Epithelial cell of esophagus (primary cell): ENCODE measurements at regions not wholly inside any gene's neighbourhood (a gene's known extent, or its start where the extent isn't known, plus 50 kb on each side); places are given as distances from the start of the nearest gene placed in this dataset.

Source experiments
- DNase-seq: peaks from one replicate; pipeline ENCODE4 v3.0.0; 2010; ENCODE audit warnings: low read depth
- H3K4me3 ChIP-seq: 2 replicates; pipeline ENCODE4 v1.5.1; 2011; ENCODE audit warnings: mild to moderate bottlenecking, low read length, control low read depth
- TF ChIP-seq, protein P1 (sequence below): IDR thresholded peaks from 2 replicates; pipeline ENCODE4 v1.5.1; 2011; ENCODE audit warnings: low read depth, mild to moderate bottlenecking, low read length, control low read depth, inconsistent platforms; ENCODE audit not compliant: insufficient read depth; ENCODE audit errors: missing control alignments

DNA sequence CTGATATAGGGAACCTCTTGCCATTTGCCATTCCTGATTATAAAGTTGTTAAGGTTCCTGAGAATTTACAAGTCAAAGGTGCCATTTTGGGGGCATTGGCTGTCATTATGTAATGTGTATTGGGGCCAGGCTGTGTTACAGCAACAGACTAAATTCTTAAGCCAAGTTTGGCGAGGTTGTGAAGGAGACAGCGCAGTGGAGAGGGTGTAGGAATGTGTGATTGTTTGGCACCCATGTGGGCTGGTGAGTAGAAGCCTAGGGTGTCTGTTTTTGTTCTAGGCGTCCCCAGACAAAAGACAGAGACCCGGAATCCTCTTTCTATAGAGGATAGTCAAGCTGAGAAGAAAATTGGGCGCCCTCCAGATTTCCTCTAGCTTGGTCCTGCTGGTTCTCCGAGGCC is 2535.3 kb downstream of the PCDH7 start:
- H3K4me3 ChIP-seq = no peak overlapping the region
- no peak for DNase-seq
- TF ChIP-seq, protein P1, sequence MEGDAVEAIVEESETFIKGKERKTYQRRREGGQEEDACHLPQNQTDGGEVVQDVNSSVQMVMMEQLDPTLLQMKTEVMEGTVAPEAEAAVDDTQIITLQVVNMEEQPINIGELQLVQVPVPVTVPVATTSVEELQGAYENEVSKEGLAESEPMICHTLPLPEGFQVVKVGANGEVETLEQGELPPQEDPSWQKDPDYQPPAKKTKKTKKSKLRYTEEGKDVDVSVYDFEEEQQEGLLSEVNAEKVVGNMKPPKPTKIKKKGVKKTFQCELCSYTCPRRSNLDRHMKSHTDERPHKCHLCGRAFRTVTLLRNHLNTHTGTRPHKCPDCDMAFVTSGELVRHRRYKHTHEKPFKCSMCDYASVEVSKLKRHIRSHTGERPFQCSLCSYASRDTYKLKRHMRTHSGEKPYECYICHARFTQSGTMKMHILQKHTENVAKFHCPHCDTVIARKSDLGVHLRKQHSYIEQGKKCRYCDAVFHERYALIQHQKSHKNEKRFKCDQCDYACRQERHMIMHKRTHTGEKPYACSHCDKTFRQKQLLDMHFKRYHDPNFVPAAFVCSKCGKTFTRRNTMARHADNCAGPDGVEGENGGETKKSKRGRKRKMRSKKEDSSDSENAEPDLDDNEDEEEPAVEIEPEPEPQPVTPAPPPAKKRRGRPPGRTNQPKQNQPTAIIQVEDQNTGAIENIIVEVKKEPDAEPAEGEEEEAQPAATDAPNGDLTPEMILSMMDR = no peak

DNA sequence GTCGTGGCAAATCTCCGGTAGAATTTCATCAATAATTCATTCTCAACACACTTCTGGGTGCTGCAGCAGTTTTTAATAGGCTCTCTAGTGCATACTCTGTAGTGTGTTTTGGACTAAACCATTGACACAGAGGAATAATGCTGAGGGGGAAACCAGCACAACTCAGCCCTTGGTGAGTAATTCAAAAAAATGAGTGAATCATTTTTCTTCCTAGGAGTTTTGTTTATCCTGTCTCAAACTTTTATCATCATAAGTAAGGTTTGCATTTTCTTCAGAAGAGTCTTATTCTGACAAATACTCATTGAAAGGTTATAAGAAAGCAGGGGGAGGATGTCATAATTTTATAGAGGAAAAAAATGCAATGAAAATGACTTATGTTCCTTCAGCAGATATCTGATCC is 2542.7 kb downstream of the PCDH7 start:
- TF ChIP-seq, protein P1 = no peak
- no peak overlapping the region for H3K4me3 ChIP-seq
- peak; percentile 48 for DNase-seq

- TF ChIP-seq, protein P1 = no peak
Measured at GRCh38 chr4:33268776-33269175, 2548.6 kb downstream of the PCDH7 start.

DNA sequence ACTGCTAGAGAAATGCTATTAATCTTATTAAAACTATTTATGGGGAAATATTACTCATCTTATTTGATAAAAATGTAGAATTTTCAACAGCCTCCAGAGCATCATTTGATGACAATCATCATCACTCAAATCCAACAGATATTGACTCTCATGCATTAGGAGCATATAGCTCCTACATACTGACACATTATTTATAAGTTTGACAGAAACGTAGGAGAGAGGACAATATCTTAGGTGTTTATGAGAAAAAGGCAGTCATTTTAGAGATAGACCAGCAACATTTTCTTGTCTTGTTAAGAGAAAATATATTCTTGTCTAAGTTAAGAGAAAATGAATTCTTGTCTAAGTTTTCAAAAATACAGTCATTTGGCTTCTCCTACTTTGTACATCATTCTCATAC is 2550.2 kb downstream of the PCDH7 start:
- no peak for DNase-seq
- no peak overlapping the region for H3K4me3 ChIP-seq
- TF ChIP-seq, protein P1 = no peak

More at GRCh38 chr4:33268776-33269175, 2548.6 kb downstream of the PCDH7 start:
- H3K4me3 ChIP-seq = no peak overlapping the region
- DNase-seq = no peak

DNA sequence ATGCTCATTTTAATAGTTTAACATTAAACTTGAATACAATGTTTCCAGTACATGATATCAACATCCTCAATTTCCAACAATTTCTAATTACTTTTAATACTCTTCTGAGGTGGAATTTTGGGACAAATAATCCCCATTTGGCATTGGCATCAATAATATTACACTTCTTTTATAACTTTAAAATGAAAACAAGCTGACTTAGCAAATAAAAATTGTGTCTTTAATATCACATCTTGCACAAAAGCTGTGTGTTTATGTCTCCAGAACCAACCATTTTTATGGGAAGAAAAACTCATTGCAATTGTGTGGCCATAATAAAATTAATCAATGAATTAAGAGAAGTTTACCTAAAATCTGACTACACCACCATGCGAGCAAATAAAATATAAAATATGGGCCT is 2552.6 kb downstream of the PCDH7 start:
- no peak for DNase-seq
- TF ChIP-seq, protein P1 = no peak
- H3K4me3 ChIP-seq = no peak overlapping the region

DNA sequence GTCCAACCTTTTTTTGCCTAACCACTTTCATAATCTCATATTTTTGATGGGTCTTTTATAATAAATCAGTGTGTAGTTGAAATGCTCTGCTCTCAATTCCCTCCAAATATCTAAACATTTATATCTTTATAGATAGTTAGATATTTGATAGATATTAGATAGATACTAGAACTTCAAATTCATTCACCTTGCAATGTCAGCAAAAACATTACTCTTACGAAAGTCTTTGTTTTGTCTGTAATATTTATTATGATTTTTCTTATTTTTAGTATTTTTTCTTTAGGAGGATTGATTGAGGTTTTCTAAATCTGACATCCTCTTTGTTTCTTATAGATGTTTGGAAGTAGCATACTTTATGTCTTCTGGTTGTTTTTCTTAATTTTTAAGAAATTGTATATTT is 2563.6 kb downstream of the PCDH7 start:
- TF ChIP-seq, protein P1 = no peak
- no peak overlapping the region for H3K4me3 ChIP-seq
- no peak for DNase-seq

GRCh38 chr4:33296876-33297455 is 2576.8 kb downstream of the PCDH7 start:
- no peak for DNase-seq
- TF ChIP-seq, protein P1 = no peak
- no peak overlapping the region for H3K4me3 ChIP-seq
